Thyroid gland (tissue), 4 donors: ENCODE measurements at regions not wholly inside any gene's neighbourhood (a gene's known extent, or its start where the extent isn't known, plus 50 kb on each side); places are given as distances from the start of the nearest gene placed in this dataset.

Source experiments
- DNase-seq, 2 donors: peaks; one replicate each; pipeline ENCODE4 v3.0.0-alpha.2; 2019
- H3K27ac ChIP-seq, 3 donors: fragments of 200-600 bp; sonication (generic); 1 replicate in 2 of 3; 2 replicates in 1 of 3; pipeline ENCODE4 v1.5.1; 2016 to 2019; ENCODE audit warnings: mild to moderate bottlenecking in 1 of 3, moderate library complexity in 1 of 3
- H3K27me3 ChIP-seq: fragments of 200-600 bp; sonication (generic); one replicate; pipeline ENCODE4 v1.5.1; 2019
- H3K36me3 ChIP-seq, 2 donors: fragments of 200-600 bp; sonication (generic); one replicate each; pipeline ENCODE4 v1.5.1; 2016 to 2019
- H3K4me1 ChIP-seq, 2 donors: fragments of 200-600 bp; sonication (generic); one replicate each; pipeline ENCODE4 v1.5.1; 2017 to 2019
- H3K4me3 ChIP-seq, 3 donors: fragments of 200-600 bp; sonication (generic); replicated peaks in 1 of 3; 1 replicate in 2 of 3; 2 replicates in 1 of 3; pipeline ENCODE4 v1.5.1; 2016; ENCODE audit warnings: mild to moderate bottlenecking in 1 of 3
- H3K9me3 ChIP-seq: fragments of 200-600 bp; sonication (generic); one replicate; pipeline ENCODE4 v1.5.1; 2017
- POLR2A ChIP-seq, 2 donors: fragments of 450-650 bp; IDR thresholded peaks; one replicate each; pipeline ENCODE4 v1.6.1; 2017; ENCODE audit warnings: antibody characterized with exemption in 2 of 2, mild to moderate bottlenecking in 2 of 2, moderate library complexity in 1 of 2
- WGBS, 2 donors: methylation state at CpG; one replicate each; pipeline ENCODE4 v1.1.5; 2017; 5-methylcytosine and 5-hydroxymethylcytosine counted together
- intact Hi-C: fragments of 100-400 bp; cut with DNase I; formaldehyde crosslinking; loops from one replicate; pipeline ENCODE4 v1.15.1; 2023
- TF ChIP-seq, protein P1 (sequence below), 6 experiments: fragments of 200-600 bp in 3 of 6; fragments of 450-650 bp in 3 of 6; sonication (generic) in 3 of 6; IDR thresholded peaks; one replicate each; pipeline ENCODE4 v1.5.1; 2016 to 2019; ENCODE audit warnings: antibody characterized with exemption in 6 of 6, mild to moderate bottlenecking in 2 of 6, inconsistent platforms in 1 of 6, moderate library complexity in 1 of 6

DNA sequence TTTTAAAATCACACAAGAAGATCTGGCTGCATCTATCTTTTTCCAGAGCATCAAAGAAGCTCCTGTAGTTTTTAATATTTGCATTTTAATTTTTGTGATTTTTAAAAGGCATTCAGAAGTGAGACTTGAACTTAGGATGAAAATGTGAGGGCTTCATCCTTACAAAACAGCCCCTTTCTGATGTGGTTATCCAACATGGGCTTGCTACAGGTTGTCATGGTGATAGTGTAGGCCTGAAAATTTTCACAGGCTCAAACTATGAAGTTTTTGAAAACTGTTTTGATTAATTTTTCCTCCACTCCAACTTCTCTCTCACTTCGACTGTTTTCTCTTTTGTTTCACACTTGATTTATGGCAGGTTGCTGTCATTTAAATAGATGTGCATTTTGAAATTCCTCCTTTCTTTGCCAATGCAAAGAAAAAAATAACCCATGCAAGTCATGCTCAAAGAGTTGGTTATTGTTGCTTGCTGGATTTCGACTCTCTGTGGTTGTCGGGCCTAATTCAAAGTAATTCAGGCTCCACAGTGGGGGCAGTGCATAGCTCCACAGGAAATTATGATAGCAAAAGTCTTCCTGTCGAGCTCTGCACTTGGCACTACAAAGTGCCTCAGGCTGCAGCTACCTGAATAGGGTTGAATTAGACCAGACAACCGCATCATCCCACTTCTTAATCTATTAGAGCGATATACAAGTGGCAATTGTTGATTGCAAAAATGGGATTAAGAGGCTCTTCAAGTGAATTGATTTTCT lies 201.0 kb upstream of the GPR101 start:
- no peaks in the 10 kb centered on the region for H3K27me3 ChIP-seq
- H3K4me1 ChIP-seq, result no peaks in the 10 kb centered on the region
- no peak overlapping the region for H3K4me3 ChIP-seq
- DNase-seq, result no peak
- intact Hi-C loops, result no loop called here
- no peak for TF ChIP-seq POLR2A (IDR thresholded peaks at IDR 0.05)
- TF ChIP-seq, protein P1, sequence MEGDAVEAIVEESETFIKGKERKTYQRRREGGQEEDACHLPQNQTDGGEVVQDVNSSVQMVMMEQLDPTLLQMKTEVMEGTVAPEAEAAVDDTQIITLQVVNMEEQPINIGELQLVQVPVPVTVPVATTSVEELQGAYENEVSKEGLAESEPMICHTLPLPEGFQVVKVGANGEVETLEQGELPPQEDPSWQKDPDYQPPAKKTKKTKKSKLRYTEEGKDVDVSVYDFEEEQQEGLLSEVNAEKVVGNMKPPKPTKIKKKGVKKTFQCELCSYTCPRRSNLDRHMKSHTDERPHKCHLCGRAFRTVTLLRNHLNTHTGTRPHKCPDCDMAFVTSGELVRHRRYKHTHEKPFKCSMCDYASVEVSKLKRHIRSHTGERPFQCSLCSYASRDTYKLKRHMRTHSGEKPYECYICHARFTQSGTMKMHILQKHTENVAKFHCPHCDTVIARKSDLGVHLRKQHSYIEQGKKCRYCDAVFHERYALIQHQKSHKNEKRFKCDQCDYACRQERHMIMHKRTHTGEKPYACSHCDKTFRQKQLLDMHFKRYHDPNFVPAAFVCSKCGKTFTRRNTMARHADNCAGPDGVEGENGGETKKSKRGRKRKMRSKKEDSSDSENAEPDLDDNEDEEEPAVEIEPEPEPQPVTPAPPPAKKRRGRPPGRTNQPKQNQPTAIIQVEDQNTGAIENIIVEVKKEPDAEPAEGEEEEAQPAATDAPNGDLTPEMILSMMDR (IDR thresholded peaks at IDR 0.05), result no peak
- H3K9me3 ChIP-seq, result no peaks in the 10 kb centered on the region
- H3K36me3 ChIP-seq, result no peaks in the 10 kb centered on the region
- WGBS, 2 donors, result 32 to 36% methylated on average over 6 of the region's 6 CpGs
- no peak overlapping the region for H3K27ac ChIP-seq

DNA sequence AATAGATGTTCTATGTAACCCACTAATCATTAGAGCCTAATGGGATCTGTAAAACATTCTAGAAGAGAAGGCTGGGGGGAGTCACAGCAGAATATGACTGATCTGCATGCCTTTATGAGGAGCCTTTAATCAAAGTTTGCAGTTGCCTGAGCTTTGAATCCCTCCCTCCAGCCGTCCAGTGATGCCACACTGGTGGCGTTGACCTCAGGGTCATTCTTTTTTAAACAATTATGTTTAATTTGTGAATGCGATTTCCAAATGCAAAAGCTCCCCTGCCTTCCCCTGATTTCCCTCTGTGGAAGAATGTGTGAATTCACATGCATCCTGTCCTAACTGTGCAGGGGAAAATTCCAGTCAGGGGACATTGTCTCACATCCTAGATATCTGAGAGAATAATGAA lies 199.7 kb upstream of the GPR101 start:
- Histone ChIP-seq H3K27ac (no peak overlapping the region), H3K4me3 (no peak overlapping the region), H3K9me3 (no peaks in the 10 kb centered on the region), H3K36me3 (no peaks in the 10 kb centered on the region), H3K27me3 (no peaks in the 10 kb centered on the region), H3K4me1 (no peaks in the 10 kb centered on the region)
- intact Hi-C loops, result no loop called here
- 54 to 62% methylated on average over 3 of the region's 3 CpGs for WGBS, 2 donors
- no peak for DNase-seq
- TF ChIP-seq, protein P1 (IDR thresholded peaks at IDR 0.05), result no peak
- no peak for TF ChIP-seq POLR2A (IDR thresholded peaks at IDR 0.05)

DNA sequence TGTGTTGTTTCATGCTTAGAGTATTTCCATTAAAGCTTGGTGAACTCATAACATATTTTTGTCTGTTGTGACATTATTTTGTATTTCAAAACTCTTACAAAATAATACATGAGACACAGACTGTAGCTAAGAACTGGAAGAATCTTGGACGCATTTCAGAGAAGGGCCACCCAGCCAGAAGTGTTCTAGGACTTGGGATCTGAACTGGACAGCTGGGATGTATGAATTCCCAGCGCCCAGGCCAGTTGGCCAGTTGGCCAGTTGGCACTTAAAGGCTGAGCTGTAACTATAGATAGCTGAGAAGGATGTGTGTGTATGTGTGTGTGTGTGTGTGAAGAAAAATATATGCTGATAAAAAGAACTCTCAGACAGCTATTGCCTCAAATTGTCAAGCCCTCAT lies 193.4 kb upstream of the GPR101 start:
- intact Hi-C loops, result no loop called here
- H3K36me3 ChIP-seq, result no peaks in the 10 kb centered on the region
- no peaks in the 10 kb centered on the region for H3K9me3 ChIP-seq
- no peaks in the 10 kb centered on the region for H3K4me1 ChIP-seq
- H3K27me3 ChIP-seq, result no peaks in the 10 kb centered on the region
- H3K27ac ChIP-seq, result no peak overlapping the region
- no peak for TF ChIP-seq POLR2A (IDR thresholded peaks at IDR 0.05)
- TF ChIP-seq, protein P1 (IDR thresholded peaks at IDR 0.05), result no peak
- 85 to 93% methylated on average over 2 of the region's 2 CpGs for WGBS, 2 donors
- no peak overlapping the region for H3K4me3 ChIP-seq
- no peak for DNase-seq

DNA sequence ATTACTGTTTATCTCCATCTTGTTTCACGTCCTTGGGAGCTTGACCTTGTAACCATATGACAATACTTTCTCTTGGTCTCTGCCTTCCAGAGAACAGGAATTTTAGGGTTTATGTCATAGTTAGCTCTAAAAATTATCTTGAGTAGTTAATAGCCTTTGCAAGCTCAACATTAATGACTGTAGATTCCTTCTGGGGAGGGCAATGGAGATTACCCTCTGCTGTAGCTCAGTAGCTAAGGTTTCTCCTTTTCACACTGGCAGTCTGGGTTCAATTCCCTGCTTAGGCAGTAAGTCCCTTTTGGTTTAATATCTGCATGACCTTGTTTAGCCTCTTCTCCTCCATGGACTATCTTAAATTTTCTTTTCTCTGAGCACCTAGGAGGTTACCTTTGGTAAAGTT lies 181.7 kb upstream of the GPR101 start:
- H3K4me1 ChIP-seq, result no peaks in the 10 kb centered on the region
- no peak for DNase-seq
- intact Hi-C loops, result no loop called here
- no peak overlapping the region for H3K27ac ChIP-seq
- no peak overlapping the region for H3K4me3 ChIP-seq
- H3K36me3 ChIP-seq, result no peaks in the 10 kb centered on the region
- no peaks in the 10 kb centered on the region for H3K9me3 ChIP-seq
- WGBS, 2 donors, result 86 to 91% methylated on average over 1 of the region's 1 CpG
- TF ChIP-seq, protein P1 (IDR thresholded peaks at IDR 0.05), result no peak
- TF ChIP-seq POLR2A (IDR thresholded peaks at IDR 0.05), result no peak
- no peaks in the 10 kb centered on the region for H3K27me3 ChIP-seq

DNA sequence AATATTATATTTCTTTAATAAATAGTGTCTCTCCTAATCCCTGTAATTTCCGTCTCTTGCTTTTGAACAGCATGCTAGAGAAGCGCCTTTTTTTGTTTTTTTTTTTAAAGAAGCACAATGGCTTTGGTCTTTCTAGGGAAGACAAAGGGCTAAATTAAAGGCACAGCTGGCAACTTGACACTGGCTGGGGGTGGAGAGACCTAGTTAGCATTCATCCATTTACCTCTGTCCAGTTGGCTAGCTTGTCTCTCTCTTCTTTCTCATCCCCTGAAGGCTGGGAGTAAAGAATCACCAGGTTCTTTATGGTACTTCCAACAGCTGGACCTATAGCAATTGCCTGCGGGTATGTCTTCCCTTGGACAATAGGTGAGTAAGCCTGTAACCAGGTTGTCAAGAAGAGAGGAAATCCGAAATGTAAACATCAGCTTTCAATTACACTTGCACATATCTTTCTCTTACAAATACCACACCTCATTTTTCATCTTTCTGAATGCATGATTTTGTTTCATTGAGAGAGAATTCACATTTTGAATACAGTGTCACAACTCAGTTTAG lies 178.4 kb upstream of the GPR101 start:
- Histone ChIP-seq H3K36me3 (no peaks in the 10 kb centered on the region), H3K4me3 (no peak overlapping the region), H3K27ac (no peak overlapping the region), H3K9me3 (no peaks in the 10 kb centered on the region), H3K27me3 (no peaks in the 10 kb centered on the region), H3K4me1 (no peaks in the 10 kb centered on the region)
- TF ChIP-seq, protein P1 (IDR thresholded peaks at IDR 0.05), result no peak
- no peak for TF ChIP-seq POLR2A (IDR thresholded peaks at IDR 0.05)
- intact Hi-C loops, result no loop called here
- no peak for DNase-seq
- 47 to 58% methylated on average over 4 of the region's 4 CpGs for WGBS, 2 donors
